ENCODE measurements at regions not wholly inside any gene's neighbourhood (a gene's known extent, or its start where the extent isn't known, plus 50 kb on each side); places are given as distances from the start of the nearest gene placed in this dataset.

DNA sequence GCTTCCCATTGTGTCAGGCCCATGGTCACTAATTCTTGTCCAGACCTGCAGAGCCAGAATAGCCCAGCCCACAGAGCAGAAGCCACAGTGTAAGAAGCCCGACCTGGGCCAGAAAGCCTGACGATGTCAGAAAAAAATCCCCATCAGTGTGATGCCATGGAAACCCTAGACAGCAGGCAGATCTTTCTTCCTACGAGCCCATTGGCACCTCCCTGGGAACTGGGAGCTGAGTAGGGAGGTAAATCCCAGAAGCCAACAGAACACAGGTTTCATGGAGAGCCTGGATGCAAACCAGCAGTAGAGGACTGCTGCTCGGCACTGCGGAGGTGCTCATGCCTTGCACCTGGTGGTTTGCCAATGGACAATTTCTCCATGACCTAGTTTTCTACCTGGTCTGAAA lies 82.2 kb upstream of the SLC22A16 start:
- Mint-ChIP-seq H3K27me3 (no peaks in the 10 kb centered on the region), H3K4me3 (no peak overlapping the region), H3K36me3 (peaks cover 12% of the 10 kb centered on the region), H3K4me1 (ENCODE audit: low read depth) (peaks cover 30% of the 10 kb centered on the region), H3K27ac (no peak overlapping the region), H3K9me3 (ENCODE audit: low read depth) (no peaks in the 10 kb centered on the region)

DNA sequence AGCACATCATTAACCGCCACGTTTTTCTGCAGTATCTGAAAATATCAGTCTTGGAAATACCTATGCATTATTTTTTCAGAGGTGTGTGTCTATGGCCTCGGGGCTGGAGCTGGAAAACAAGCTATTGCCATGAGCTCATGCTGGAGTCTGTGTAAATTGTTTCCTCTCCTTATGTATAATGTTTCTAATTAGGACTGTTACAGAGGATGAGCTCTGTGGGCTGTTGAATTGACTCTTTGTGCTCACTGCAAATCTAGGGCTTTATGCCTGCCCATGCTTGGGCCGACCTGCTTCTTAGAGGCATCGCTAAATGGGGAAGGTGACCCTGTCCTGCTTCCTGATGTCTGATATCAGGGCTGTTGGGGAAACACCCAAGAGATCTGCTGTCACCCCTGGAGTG lies 80.8 kb upstream of the SLC22A16 start:
- Mint-ChIP-seq H3K36me3 (peaks cover 12% of the 10 kb centered on the region), H3K27ac (no peak overlapping the region), H3K27me3 (no peaks in the 10 kb centered on the region), H3K4me1 (ENCODE audit: low read depth) (peaks cover 29% of the 10 kb centered on the region), H3K9me3 (ENCODE audit: low read depth) (no peaks in the 10 kb centered on the region), H3K4me3 (no peak overlapping the region)

- no peak overlapping the region for H3K4me3 Mint-ChIP-seq
- no peaks in the 10 kb centered on the region for H3K27me3 Mint-ChIP-seq
- no peaks in the 10 kb centered on the region for H3K9me3 Mint-ChIP-seq (ENCODE audit: low read depth)
- H3K27ac Mint-ChIP-seq: no peak overlapping the region
- H3K4me1 Mint-ChIP-seq (ENCODE audit: low read depth): peaks cover 22% of the 10 kb centered on the region
- peaks cover 13% of the 10 kb centered on the region for H3K36me3 Mint-ChIP-seq
Observed at GRCh38 chr6:110556317-110557110, 80.1 kb upstream of the SLC22A16 start.

DNA sequence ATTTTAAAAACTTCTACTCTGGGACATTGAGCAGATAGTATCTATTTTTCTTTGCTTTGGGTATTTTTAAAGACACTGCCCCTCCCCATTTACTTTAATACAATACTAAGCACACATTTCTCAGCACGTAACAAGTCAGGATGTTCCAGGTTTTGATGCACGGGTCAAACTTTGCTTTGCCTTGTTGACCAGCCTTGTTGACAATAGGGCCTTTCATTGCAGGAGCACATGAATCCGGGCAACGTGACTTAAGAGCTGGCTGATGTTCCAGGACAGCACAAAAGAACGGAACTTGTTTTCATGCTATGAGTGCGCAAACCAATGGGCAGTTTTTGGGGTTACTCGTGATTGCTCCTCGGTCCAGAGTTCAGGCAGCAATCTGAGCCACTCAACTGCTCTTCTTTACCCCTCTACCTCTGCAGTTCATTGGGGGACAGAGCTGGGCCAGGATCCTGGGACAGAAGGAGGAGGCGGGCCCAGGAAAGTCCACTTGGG lies 78.6 kb upstream of the SLC22A16 start:
- H3K36me3 Mint-ChIP-seq: peaks cover 13% of the 10 kb centered on the region
- H3K27ac Mint-ChIP-seq: no peak overlapping the region
- H3K9me3 Mint-ChIP-seq (ENCODE audit: low read depth): no peaks in the 10 kb centered on the region
- peaks cover 7% of the 10 kb centered on the region for H3K4me1 Mint-ChIP-seq (ENCODE audit: low read depth)
- no peak overlapping the region for H3K4me3 Mint-ChIP-seq
- H3K27me3 Mint-ChIP-seq: no peaks in the 10 kb centered on the region

- Mint-ChIP-seq H3K4me1 (ENCODE audit: low read depth) (peaks cover 3% of the 10 kb centered on the region), H3K4me3 (no peak overlapping the region), H3K27ac (no peak overlapping the region), H3K27me3 (no peaks in the 10 kb centered on the region), H3K36me3 (peaks cover 13% of the 10 kb centered on the region), H3K9me3 (ENCODE audit: low read depth) (no peaks in the 10 kb centered on the region)
Observed at GRCh38 chr6:110554441-110554840, 78.0 kb upstream of the SLC22A16 start.

DNA sequence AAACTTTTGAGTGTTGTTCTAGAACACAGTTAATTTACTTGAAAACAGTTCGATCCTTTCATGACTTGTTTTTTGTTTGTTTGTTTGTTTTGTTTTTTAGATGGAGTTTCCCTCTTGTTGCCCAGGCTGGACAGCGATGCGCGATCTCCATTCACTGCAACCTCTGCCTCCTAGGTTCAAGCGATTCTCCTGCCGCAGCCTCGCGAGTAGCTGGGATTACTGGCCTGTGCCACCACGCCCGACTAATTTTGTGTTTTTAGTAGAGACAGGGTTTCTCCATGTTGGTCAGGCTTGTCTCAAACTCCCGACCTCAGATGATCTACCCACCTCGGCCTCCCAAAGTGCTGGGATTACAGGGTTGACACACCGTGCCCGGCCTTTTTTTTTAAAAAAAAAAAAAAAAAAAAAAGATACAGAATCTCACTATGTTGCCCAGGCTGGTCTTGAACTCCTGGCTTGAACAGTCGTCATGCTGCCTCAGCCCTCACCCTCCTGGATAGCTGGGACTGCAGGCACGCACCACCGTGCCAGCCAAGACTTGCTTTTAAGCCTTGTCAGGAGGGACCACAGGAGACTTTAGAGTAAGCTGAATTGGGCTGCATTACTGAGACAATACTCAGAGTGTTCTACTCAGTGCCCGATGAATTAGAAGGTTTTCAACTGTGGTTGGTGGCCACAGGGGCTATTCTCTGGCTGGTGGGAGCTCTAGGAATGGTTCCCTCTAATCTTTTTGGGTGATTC lies 76.7 kb upstream of the SLC22A16 start:
- Mint-ChIP-seq H3K9me3 (ENCODE audit: low read depth) (no peaks in the 10 kb centered on the region), H3K27ac (no peak overlapping the region), H3K4me1 (ENCODE audit: low read depth) (no peaks in the 10 kb centered on the region), H3K27me3 (no peaks in the 10 kb centered on the region), H3K4me3 (no peak overlapping the region), H3K36me3 (peaks cover 10% of the 10 kb centered on the region)

DNA sequence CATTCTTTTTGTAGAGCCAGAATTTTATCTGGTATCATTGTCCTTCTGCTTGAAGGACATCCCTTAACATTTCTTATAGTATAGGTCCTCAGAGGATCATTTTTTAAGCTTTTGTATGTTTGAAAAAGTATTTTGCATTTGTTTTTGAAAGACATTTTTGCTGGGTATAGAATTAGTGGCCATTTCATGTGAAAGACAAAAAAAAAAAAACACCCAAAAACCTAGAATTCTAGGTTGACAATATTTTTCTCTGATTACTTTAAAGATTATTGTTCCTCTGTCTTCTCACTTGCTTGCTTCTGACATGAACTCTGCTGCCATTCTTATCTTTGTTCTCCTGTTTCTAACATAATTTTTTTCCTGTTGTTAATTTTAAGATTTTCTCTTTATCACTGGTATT lies 75.7 kb upstream of the SLC22A16 start:
- Mint-ChIP-seq H3K9me3 (ENCODE audit: low read depth) (no peaks in the 10 kb centered on the region), H3K36me3 (peaks cover 10% of the 10 kb centered on the region), H3K4me1 (ENCODE audit: low read depth) (no peaks in the 10 kb centered on the region), H3K27me3 (no peaks in the 10 kb centered on the region), H3K27ac (no peak overlapping the region), H3K4me3 (no peak overlapping the region)

- Mint-ChIP-seq H3K36me3 (peaks cover 10% of the 10 kb centered on the region), H3K27me3 (no peaks in the 10 kb centered on the region), H3K9me3 (ENCODE audit: low read depth) (no peaks in the 10 kb centered on the region), H3K27ac (no peak overlapping the region), H3K4me3 (no peak overlapping the region), H3K4me1 (ENCODE audit: low read depth) (no peaks in the 10 kb centered on the region)
Observed at GRCh38 chr6:110551088-110551487, 74.7 kb upstream of the SLC22A16 start.

GRCh38 chr6:110550353-110550752 lies 73.9 kb upstream of the SLC22A16 start:
- H3K36me3 Mint-ChIP-seq: peaks cover 10% of the 10 kb centered on the region
- no peaks in the 10 kb centered on the region for H3K4me1 Mint-ChIP-seq (ENCODE audit: low read depth)
- no peak overlapping the region for H3K4me3 Mint-ChIP-seq
- H3K27me3 Mint-ChIP-seq: no peaks in the 10 kb centered on the region
- H3K9me3 Mint-ChIP-seq (ENCODE audit: low read depth): no peaks in the 10 kb centered on the region
- no peak overlapping the region for H3K27ac Mint-ChIP-seq

- no peak overlapping the region for H3K4me3 Mint-ChIP-seq
- H3K27me3 Mint-ChIP-seq: no peaks in the 10 kb centered on the region
- no peak overlapping the region for H3K27ac Mint-ChIP-seq
- no peaks in the 10 kb centered on the region for H3K4me1 Mint-ChIP-seq (ENCODE audit: low read depth)
- peaks cover 10% of the 10 kb centered on the region for H3K36me3 Mint-ChIP-seq
- H3K9me3 Mint-ChIP-seq (ENCODE audit: low read depth): no peaks in the 10 kb centered on the region
Observed at GRCh38 chr6:110549277-110549676, 72.9 kb upstream of the SLC22A16 start.

DNA sequence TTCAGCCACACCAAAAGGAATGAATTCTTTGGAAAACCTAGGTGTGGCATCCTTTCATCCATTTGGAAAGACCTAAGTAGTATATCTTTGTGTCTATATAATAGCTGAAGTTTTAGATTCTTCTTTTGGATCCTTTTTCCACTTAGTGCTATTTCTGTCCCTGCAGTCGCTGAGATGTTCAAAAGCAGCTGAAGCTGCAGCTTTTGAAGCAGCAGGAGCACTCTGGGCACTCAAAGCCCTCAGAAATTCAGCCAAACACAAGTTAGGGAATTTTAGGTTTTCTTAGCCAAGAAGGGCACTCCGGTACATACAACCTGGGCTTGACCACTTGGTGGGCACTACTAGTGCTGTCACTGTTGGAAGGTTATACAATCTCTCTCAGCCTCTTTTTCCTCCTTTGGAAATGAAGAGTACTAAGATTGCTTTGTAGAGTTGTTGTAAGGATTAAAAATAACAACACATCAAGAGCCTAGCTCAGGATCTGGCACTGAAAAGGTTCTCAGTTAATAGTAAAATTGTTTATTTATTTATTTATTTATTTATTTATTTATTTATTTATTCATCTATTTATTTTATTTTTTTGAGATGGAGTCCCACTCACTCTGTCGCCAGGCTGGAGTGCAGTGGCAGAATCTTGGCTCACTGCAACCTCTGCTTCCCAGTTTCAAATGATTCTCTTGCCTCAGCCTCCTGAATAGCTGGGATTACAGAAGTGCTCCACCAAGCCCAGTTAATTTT lies 71.9 kb upstream of the SLC22A16 start:
- Mint-ChIP-seq H3K36me3 (peaks cover 3% of the 10 kb centered on the region), H3K4me1 (ENCODE audit: low read depth) (no peaks in the 10 kb centered on the region)

GRCh38 chr6:110547266-110547964 lies 71.0 kb upstream of the SLC22A16 start:
- Mint-ChIP-seq H3K27me3 (peaks cover 3% of the 10 kb centered on the region), H3K36me3 (peaks cover 3% of the 10 kb centered on the region), H3K27ac (no peak overlapping the region), H3K4me3 (no peak overlapping the region), H3K9me3 (ENCODE audit: low read depth) (no peaks in the 10 kb centered on the region), H3K4me1 (ENCODE audit: low read depth) (no peaks in the 10 kb centered on the region)

More for the DNA sequence above, 71.9 kb upstream of the SLC22A16 start:
- peaks cover 3% of the 10 kb centered on the region for H3K27me3 Mint-ChIP-seq
- no peak overlapping the region for H3K27ac Mint-ChIP-seq
- no peaks in the 10 kb centered on the region for H3K9me3 Mint-ChIP-seq (ENCODE audit: low read depth)
- H3K4me3 Mint-ChIP-seq: no peak overlapping the region

DNA sequence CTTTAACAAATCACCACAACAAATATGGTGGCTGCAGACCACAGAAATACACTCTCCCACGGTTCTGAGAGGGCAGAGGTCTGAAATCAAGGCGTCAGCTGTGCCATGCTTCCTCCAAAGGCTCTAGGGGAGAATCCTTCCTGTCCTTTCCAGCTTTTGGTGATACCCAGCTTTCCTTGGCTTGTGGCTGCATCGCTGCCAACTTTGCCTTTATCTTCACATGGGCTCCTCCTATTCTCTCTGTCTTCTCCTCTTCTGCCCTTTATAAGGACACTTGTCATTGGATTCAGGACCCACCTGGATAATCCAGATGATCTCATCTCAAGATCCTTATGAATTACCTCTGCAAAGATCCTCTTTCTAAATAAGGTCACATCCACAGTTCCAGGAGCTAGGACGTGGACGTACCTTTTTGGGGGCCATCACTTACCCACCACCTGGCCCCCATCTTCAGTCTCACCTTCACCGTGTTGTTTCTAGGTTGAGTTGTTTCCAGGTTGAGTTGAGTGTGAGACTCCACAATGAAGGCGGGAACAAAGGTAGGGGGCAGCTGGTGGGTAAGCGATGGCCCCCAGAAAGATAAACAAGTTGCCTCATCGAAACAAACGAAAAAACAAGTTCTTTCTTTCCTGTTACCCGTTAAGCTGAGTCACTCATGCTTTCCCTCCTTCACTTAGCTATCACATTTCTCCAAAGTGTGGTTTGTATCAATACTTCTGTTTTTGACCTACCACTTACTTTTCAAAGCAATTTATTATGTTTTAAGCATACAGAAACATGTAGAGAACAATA lies 68.9 kb upstream of the SLC22A16 start:
- no peak overlapping the region for H3K27ac Mint-ChIP-seq
- peaks cover 3% of the 10 kb centered on the region for H3K27me3 Mint-ChIP-seq
- no peak overlapping the region for H3K4me3 Mint-ChIP-seq
- H3K9me3 Mint-ChIP-seq (ENCODE audit: low read depth): no peaks in the 10 kb centered on the region
- no peaks in the 10 kb centered on the region for H3K36me3 Mint-ChIP-seq
- H3K4me1 Mint-ChIP-seq (ENCODE audit: low read depth): no peaks in the 10 kb centered on the region

- Mint-ChIP-seq H3K36me3 (no peaks in the 10 kb centered on the region), H3K27me3 (peaks cover 3% of the 10 kb centered on the region)
Observed at GRCh38 chr6:110544472-110544871, 68.1 kb upstream of the SLC22A16 start.

More at GRCh38 chr6:110544472-110544871, 68.1 kb upstream of the SLC22A16 start:
- no peak overlapping the region for H3K27ac Mint-ChIP-seq
- H3K4me1 Mint-ChIP-seq (ENCODE audit: low read depth): peaks cover under 1% of the 10 kb centered on the region
- peaks cover under 1% of the 10 kb centered on the region for H3K9me3 Mint-ChIP-seq (ENCODE audit: low read depth)
- no peak overlapping the region for H3K4me3 Mint-ChIP-seq

All from activated naive CD8-positive, alpha-beta T cell (primary cell).